NT2/D1 (cell line): ENCODE measurements at regions not wholly inside any gene's neighbourhood (a gene's known extent, or its start where the extent isn't known, plus 50 kb on each side); places are given as distances from the start of the nearest gene placed in this dataset.

Experiments
- YY1 ChIP-seq: IDR thresholded peaks from 2 replicates; pipeline ENCODE4 v1.6.1; 2011; ENCODE audit not compliant: insufficient read length, insufficient read depth
- ZNF274 ChIP-seq: IDR thresholded peaks from 2 replicates; pipeline ENCODE4 v1.6.1; 2011; ENCODE audit warnings: mild to moderate bottlenecking, low read depth, low read length

- TF ChIP-seq YY1 (no peak), ZNF274 (no peak)
These were observed 329.9 kb downstream of the BMP4 start for GRCh38 chr14:53626761-53627160.
